PC-9 (cell line): ENCODE measurements at regions not wholly inside any gene's neighbourhood (a gene's known extent, or its start where the extent isn't known, plus 50 kb on each side); places are given as distances from the start of the nearest gene placed in this dataset.

Experiments used
- BruUV-seq: library from RNA; stranded (reverse); fragments of 400-500 nt; replicated peaks from 2 replicates; lab custom pipeline; 2021; lab: Mats Ljungman, UMichigan
- CTCF ChIA-PET: fragments of 300-600 bp; sonication (Branson Sonifier 250); formaldehyde crosslinking; loops from one replicate; lab custom pipeline; 2022; ENCODE audit warnings: antibody characterized with exemption; lab: Charles Lee
- POLR2A ChIA-PET: fragments of 300-600 bp; sonication (Branson Sonifier 250); formaldehyde crosslinking; loops from one replicate; lab custom pipeline; 2022; ENCODE audit warnings: antibody characterized with exemption; ENCODE audit not compliant: unreplicated experiment; lab: Charles Lee
- DNase-seq, 2 experiments: peaks; one replicate each; pipeline versions ENCODE4 v3.0.0 to v3.0.0-alpha.2; 2015 to 2022; ENCODE audit warnings: mixed read lengths in 1 of 2
- H2AFZ ChIP-seq: fragments of 200-600 bp; sonication (generic); 2 replicates; pipeline ENCODE4 v1.8.1; 2017; ENCODE audit warnings: antibody characterized with exemption
- H3F3A ChIP-seq: fragments of 200-600 bp; sonication (generic); 2 replicates; pipeline ENCODE4 v1.8.1; 2017; ENCODE audit warnings: antibody characterized with exemption, mild to moderate bottlenecking, low read depth; ENCODE audit not compliant: insufficient read depth
- H3K27ac ChIP-seq: fragments of 200-600 bp; sonication (generic); 2 replicates; pipeline ENCODE4 v1.6.1; 2016; ENCODE audit warnings: mixed run types
- H3K27me3 ChIP-seq: fragments of 200-600 bp; sonication (generic); 2 replicates; pipeline ENCODE4 v1.6.1; 2016; ENCODE audit warnings: low read depth, mixed run types; ENCODE audit not compliant: insufficient read depth
- H3K36me3 ChIP-seq: fragments of 200-600 bp; sonication (generic); 2 replicates; pipeline ENCODE4 v1.6.1; 2016; ENCODE audit warnings: low read depth, mixed run types
- H3K4me1 ChIP-seq: fragments of 200-600 bp; sonication (generic); replicated peaks from 2 replicates; pipeline ENCODE4 v1.6.1; 2016; ENCODE audit warnings: mixed run types; ENCODE audit not compliant: insufficient read depth
- H3K4me2 ChIP-seq: fragments of 200-600 bp; sonication (generic); 2 replicates; pipeline ENCODE4 v1.6.1; 2017; ENCODE audit warnings: mixed run types
- H3K4me3 ChIP-seq: fragments of 200-600 bp; sonication (generic); 2 replicates; pipeline ENCODE4 v1.6.1; 2016; ENCODE audit warnings: mixed run types
- H3K79me2 ChIP-seq: fragments of 200-600 bp; sonication (generic); 2 replicates; pipeline ENCODE4 v1.6.1; 2017; ENCODE audit warnings: low read depth, mixed run types
- H3K9me2 ChIP-seq: fragments of 200-600 bp; sonication (generic); 2 replicates; pipeline ENCODE4 v1.8.1; 2017; ENCODE audit warnings: mild to moderate bottlenecking; ENCODE audit not compliant: insufficient read depth
- H3K9me3 ChIP-seq: fragments of 200-600 bp; sonication (generic); 2 replicates; pipeline ENCODE4 v1.8.1; 2016; ENCODE audit warnings: low read depth; ENCODE audit not compliant: insufficient read depth
- H4K20me1 ChIP-seq: fragments of 200-600 bp; sonication (generic); 2 replicates; pipeline ENCODE4 v1.8.1; 2017; ENCODE audit not compliant: insufficient read depth
- EZH2 ChIP-seq: fragments of 200-600 bp; sonication (generic); IDR thresholded peaks from 2 replicates; pipeline ENCODE4 v1.8.0; 2017; ENCODE audit warnings: antibody characterized with exemption, low read depth
- intact Hi-C: fragments of 100-400 bp; cut with micrococcal nuclease; formaldehyde crosslinking; loops from one replicate; pipeline ENCODE4 v1.10.0; 2022; ENCODE audit not compliant: unreplicated experiment
- TF ChIP-seq, protein P1 (sequence below): fragments of 200-600 bp; sonication (generic); conservative IDR thresholded peaks from 2 replicates; pipeline ENCODE4 v1.6.1; 2017; ENCODE audit warnings: mixed run types, antibody characterized with exemption, mild to moderate bottlenecking, moderate library complexity

DNA sequence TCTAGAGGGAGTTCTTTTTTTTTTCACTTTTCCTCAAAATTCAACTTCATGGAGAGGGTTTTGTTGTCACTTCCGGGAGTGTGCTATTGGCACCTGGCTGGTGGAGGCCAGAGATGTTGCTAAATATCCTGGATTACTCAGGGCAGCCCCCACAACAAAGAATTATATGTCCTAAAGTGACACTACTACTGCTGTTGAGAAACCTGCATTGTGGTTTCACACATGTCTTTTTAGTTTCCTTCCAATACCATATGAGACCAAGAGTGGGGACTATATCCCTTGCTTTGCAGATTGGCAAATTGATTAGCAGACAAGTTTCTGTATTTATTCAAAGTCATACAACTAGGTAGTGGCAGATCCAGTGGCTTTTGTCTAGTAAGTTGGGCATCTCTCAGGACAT is 826.8 kb downstream of the TRIB2 start:
- Histone ChIP-seq H3K36me3 (no peaks in the 10 kb centered on the region), H3K9me3 (no peaks in the 10 kb centered on the region), H3K79me2 (no peaks in the 10 kb centered on the region), H2AFZ (no peak overlapping the region), H3K27me3 (no peaks in the 10 kb centered on the region), H3K9me2 (no peaks in the 10 kb centered on the region), H3K4me2 (no peak overlapping the region), H4K20me1 (no peaks in the 10 kb centered on the region), H3F3A (no peaks in the 10 kb centered on the region), H3K4me3 (no peak overlapping the region), H3K27ac (no peak overlapping the region), H3K4me1 (peaks cover 7% of the 10 kb centered on the region; the same call in 1 of the 2 replicates)
- no TSS peak for BruUV-seq
- TF ChIP-seq, protein P1, sequence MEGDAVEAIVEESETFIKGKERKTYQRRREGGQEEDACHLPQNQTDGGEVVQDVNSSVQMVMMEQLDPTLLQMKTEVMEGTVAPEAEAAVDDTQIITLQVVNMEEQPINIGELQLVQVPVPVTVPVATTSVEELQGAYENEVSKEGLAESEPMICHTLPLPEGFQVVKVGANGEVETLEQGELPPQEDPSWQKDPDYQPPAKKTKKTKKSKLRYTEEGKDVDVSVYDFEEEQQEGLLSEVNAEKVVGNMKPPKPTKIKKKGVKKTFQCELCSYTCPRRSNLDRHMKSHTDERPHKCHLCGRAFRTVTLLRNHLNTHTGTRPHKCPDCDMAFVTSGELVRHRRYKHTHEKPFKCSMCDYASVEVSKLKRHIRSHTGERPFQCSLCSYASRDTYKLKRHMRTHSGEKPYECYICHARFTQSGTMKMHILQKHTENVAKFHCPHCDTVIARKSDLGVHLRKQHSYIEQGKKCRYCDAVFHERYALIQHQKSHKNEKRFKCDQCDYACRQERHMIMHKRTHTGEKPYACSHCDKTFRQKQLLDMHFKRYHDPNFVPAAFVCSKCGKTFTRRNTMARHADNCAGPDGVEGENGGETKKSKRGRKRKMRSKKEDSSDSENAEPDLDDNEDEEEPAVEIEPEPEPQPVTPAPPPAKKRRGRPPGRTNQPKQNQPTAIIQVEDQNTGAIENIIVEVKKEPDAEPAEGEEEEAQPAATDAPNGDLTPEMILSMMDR, result no peak
- intact Hi-C loops, result no loop called here
- CTCF ChIA-PET, result no interaction called here
- POLR2A ChIA-PET, result no interaction called here
- no peak for DNase-seq

DNA sequence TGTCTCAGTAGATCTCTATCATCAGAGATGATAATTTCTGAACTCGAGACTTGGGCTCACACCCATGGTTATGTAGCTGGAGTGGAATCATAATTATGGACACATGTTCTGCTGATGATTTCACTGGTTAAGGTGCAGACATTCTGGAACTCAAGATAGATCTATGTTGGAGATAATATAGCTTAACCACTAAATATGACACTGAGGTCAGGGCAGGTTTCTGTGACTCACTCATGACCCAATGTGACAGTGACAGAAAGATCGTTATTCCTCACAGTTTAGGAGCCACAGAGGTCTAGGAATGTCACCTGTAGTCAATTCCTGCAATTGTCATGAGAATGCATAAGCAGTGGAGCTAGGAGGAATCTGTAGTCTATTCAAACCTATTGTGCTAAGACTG is 828.6 kb downstream of the TRIB2 start:
- H3K4me3 ChIP-seq, result no peak overlapping the region
- no peaks in the 10 kb centered on the region for H3K36me3 ChIP-seq
- ChIA-PET CTCF (no interaction called here), POLR2A (no interaction called here)
- H3K4me1 ChIP-seq, result peaks cover 7% of the 10 kb centered on the region; the same call in 1 of the 2 replicates
- H3K4me2 ChIP-seq, result no peak overlapping the region
- no peaks in the 10 kb centered on the region for H3K79me2 ChIP-seq
- no peak overlapping the region for H2AFZ ChIP-seq
- H3K9me2 ChIP-seq, result no peaks in the 10 kb centered on the region
- intact Hi-C loops, result no loop called here
- H4K20me1 ChIP-seq, result no peaks in the 10 kb centered on the region
- H3K27me3 ChIP-seq, result no peaks in the 10 kb centered on the region
- TF ChIP-seq, protein P1, result no peak
- no peak for TF ChIP-seq EZH2
- no peaks in the 10 kb centered on the region for H3F3A ChIP-seq
- H3K27ac ChIP-seq, result no peak overlapping the region
- DNase-seq, result peak in 1 of 2 experiments; percentile 39
- BruUV-seq, result no TSS peak
- H3K9me3 ChIP-seq, result no peaks in the 10 kb centered on the region

DNA sequence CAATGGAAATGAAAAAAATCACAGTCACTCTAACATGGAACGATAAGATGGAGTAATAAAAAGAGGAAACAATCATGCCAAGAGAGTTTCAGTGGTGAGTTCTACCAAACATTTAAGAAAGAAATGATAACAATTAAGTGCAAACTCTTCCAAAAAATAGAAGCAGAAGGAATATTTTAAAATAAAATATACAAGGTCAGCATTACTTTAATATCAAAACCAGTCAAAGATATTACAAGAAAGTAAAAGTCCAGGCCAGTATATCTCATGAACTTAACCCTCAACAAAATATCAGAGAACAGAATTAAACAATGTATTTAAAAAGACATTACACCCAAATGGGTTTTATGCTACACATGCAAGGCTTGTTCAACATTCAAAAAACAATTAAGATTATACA is 829.4 kb downstream of the TRIB2 start:
- no peaks in the 10 kb centered on the region for H4K20me1 ChIP-seq
- no peak for DNase-seq
- no peaks in the 10 kb centered on the region for H3K27me3 ChIP-seq
- H3K4me2 ChIP-seq, result no peak overlapping the region
- no peaks in the 10 kb centered on the region for H3K36me3 ChIP-seq
- no peaks in the 10 kb centered on the region for H3K9me3 ChIP-seq
- peaks cover 7% of the 10 kb centered on the region; the same call in 1 of the 2 replicates for H3K4me1 ChIP-seq
- H3K9me2 ChIP-seq, result no peaks in the 10 kb centered on the region
- no peak overlapping the region for H3K27ac ChIP-seq
- no TSS peak for BruUV-seq
- intact Hi-C loops, result no loop called here
- no peaks in the 10 kb centered on the region for H3F3A ChIP-seq
- H3K4me3 ChIP-seq, result no peak overlapping the region
- no peaks in the 10 kb centered on the region for H3K79me2 ChIP-seq
- TF ChIP-seq, protein P1, result no peak
- no peak for TF ChIP-seq EZH2
- ChIA-PET POLR2A (no interaction called here), CTCF (no interaction called here)
- no peak overlapping the region for H2AFZ ChIP-seq
